ENCODE measurements at regions not wholly inside any gene's neighbourhood (a gene's known extent, or its start where the extent isn't known, plus 50 kb on each side); places are given as distances from the start of the nearest gene placed in this dataset.
A peak's percentile ranks its signal among the peaks of the same experiment; 100 is the strongest.
"Not testable (repeated sequence)": the region's sequence is repeated elsewhere in the genome, so short reads cannot be mapped to it uniquely, and the experiment has no call there.

GRCh38 chrX:115966920-115967319 is 203.6 kb upstream of the AGTR2 start:
- no peak for DNase-seq (ENCODE audit: low read depth in 4 of 4, low spot score in 3 of 4)

GRCh38 chrX:115968436-115969252 is 201.9 kb upstream of the AGTR2 start:
- peak in 3 of 4 donors; percentile 20 to 69 (median 43) for DNase-seq (ENCODE audit: low read depth in 4 of 4, low spot score in 3 of 4)

- DNase-seq (ENCODE audit: low read depth in 4 of 4, low spot score in 3 of 4), result no peak
Observed at GRCh38 chrX:115970718-115971117, 199.8 kb upstream of the AGTR2 start.

- no peak for DNase-seq (ENCODE audit: low read depth in 4 of 4, low spot score in 3 of 4)
Observed at GRCh38 chrX:115972717-115973116, 197.8 kb upstream of the AGTR2 start.

GRCh38 chrX:115978068-115978467 is 192.5 kb upstream of the AGTR2 start:
- no peak for DNase-seq (ENCODE audit: low read depth in 4 of 4, low spot score in 3 of 4)

GRCh38 chrX:115983148-115983547 is 187.4 kb upstream of the AGTR2 start:
- DNase-seq (ENCODE audit: low read depth in 4 of 4, low spot score in 3 of 4), result not testable (repeated sequence)

- not testable (repeated sequence) for DNase-seq (ENCODE audit: low read depth in 4 of 4, low spot score in 3 of 4)
Observed at GRCh38 chrX:115987464-115987863, 183.1 kb upstream of the AGTR2 start.

- no peak for DNase-seq (ENCODE audit: low read depth in 4 of 4, low spot score in 3 of 4)
Observed at GRCh38 chrX:115988825-115989224, 181.7 kb upstream of the AGTR2 start.

- no peak for DNase-seq (ENCODE audit: low read depth in 4 of 4, low spot score in 3 of 4)
Observed at GRCh38 chrX:115989686-115990085, 180.9 kb upstream of the AGTR2 start.

- DNase-seq (ENCODE audit: low read depth in 4 of 4, low spot score in 3 of 4), result no peak
Observed at GRCh38 chrX:116009346-116009745, 161.2 kb upstream of the AGTR2 start.

GRCh38 chrX:116009861-116010710 is 160.5 kb upstream of the AGTR2 start:
- DNase-seq (ENCODE audit: low read depth in 4 of 4, low spot score in 3 of 4), result no peak

- no peak for DNase-seq (ENCODE audit: low read depth in 4 of 4, low spot score in 3 of 4)
Observed at GRCh38 chrX:116010939-116011338, 159.6 kb upstream of the AGTR2 start.

- DNase-seq (ENCODE audit: low read depth in 4 of 4, low spot score in 3 of 4), result no peak
Observed at GRCh38 chrX:116031331-116031730, 139.2 kb upstream of the AGTR2 start.

All from left renal pelvis (tissue), 4 donors.